Amniotic stem cell (primary cell): ENCODE measurements at regions not wholly inside any gene's neighbourhood (a gene's known extent, or its start where the extent isn't known, plus 50 kb on each side); places are given as distances from the start of the nearest gene placed in this dataset.
A peak's percentile ranks its signal among the peaks of the same experiment; 100 is the strongest.

ENCODE experiments used
- DNase-seq: peaks from one replicate; lab custom pipeline; 2025; lab: John Stamatoyannopoulos, UW

DNA sequence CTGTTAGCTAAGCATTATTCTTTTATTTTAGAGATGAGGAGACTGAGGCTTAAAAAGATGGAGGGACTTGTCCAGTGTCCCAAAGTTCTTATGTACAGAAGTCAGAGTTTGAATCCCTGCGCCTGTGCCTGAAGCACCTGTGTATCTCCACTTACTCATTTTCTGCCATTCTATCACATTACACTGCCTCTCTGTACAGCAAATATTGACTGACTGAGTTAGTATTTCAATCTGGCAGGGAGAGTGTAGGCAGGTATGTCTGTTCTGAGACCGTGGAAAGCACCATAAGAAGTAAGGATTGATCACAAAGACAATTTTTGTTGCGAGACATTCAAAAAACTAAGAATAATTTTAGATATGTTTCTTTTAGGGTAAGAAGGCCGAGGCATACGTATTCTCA, 162.7 kb downstream of the KITLG start:
- DNase-seq: no peak

DNA sequence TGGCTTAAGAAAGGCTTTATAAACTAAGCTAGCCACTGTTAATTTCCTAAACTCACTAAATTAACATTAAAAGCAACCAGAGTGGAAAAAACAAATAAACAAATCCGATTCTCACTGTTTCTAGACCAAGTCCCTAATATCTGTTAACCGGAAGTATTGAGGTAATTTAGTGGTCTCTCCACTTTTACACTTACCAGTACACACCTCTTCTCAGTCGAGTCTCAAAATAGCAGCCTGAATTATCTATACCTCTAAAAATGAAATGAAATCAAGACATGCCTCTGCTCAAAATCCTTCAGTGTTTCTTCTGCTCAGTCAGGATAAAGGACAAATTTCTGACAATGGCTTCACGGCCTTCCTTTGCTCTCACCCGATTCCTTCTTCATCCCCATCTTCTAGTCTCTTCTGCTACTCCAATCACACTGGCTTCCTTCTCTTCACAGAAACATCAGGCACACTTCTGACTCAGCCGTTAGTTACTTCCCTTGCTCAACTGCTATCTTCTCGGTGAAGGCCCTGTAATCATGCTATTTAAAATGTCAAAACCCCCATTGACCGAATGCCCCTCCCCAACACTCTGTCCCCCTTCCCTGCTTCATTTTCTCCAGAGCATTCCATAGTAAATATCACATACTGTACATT, 161.3 kb downstream of the KITLG start:
- no peak for DNase-seq

DNA sequence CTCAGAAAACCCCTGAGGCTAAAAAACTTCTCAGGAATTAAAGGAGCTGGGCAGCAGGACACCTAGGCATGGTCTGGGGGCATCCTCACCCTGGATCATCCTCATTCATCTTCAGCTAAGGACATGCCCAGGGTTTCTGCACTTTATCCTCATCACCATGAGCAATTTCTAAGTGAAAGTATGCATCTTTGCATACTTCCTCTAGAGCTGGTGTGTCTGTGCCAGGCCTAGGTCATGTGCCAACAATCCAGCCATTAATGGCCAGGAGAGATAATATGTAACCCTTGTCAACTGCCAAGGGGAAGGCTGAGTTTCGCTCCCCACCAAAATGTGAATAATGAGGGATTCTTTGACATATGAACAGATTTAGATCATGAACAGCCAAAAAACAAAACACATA, 160.5 kb downstream of the KITLG start:
- no peak for DNase-seq

DNA sequence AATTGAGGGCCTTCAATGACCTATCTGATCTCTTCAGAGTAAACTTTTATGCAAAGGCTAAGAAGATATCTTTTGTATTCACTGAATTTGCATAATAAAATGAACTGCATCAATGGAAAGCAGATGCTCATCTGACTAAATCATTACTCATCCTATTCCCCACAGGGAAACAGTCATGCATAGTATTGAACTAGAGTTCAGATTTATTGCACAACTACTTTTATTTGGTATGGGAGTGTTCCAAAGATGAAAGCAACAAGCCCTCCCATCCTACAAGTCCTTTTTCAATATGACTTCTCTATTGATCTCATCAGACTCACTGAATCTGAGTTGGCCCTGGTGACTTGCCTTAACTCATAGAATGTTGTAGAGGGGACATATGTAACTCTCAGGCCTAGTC, 159.8 kb downstream of the KITLG start:
- peak; percentile 72 for DNase-seq

DNA sequence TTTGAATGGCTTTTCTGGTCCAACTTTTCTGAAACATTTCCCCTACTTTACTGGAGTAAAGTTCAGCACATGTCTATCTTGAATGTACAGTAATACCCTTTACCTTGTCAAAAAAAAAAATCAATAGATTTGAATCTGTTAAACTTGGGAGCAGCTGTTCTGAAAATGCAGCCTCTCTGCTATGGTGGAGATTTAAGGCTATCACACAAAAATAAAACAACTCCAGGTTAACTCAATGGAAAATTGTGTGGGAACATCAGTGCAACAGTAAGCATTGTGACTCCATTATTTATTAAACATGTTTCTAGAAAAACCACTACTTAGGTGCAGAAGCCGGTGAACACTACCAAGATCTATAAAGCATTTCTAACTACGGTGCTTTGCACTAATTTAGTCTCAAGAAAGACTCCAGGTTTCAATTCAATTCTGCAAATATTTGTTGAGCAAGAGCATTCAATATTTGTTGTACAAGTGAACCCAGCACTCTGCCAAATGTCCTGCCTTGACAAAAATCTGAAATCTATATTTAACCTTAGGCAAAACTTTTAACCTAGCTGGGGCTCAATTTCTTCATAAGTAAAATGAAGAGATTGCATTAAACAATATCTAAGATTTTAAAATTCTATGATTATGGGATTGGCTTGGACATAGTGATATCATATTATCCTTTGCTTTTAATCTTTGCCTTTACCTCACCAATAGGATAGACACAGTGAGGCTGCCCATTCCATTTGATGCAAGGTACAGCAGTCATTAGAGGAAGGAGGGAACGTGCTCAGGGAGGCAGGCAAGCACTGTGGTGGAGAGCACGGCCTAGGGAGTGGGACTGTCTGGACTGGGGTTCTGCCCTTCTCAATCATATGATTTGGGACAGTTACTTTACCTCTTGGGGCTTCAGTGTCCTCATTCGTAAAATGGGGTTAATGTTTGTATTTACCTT, 155.2 kb downstream of the KITLG start:
- DNase-seq: no peak

DNA sequence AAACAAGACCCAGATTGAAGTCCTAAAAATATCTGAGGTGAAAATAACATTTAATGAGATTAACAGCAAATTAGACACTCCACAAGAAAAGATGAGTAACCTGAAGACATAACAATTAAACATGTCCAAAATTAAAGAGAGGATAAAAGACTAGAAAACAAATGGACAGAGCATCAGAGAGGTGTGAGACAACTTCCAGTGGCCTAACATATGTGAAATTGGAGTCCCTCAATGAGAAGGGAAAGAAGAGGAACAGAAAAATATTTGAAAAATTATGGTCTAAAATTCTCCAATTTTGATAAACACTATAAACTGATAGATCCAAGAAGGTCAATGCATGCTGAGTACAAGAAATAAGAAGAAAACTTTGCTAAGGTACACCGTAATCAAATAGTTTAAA, 151.9 kb downstream of the KITLG start:
- no peak for DNase-seq

DNA sequence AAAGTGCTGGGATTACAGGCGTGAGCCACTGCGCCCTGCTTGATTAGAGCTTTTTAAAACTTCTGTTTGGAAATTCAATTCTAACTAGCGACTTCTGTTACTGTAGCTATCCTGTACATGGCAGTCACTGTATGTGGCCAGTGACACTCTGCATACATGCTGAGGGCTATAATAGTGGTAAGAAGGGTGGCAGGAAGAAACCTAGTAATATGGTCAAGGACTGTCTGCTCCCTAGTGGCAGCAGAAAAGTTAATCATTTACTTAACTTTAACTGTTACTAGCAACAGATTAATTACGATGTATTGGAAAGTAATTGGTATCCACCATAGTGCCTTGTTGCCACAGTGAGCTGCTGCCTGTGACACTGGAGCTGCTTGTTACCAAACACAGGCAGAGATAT, 149.0 kb downstream of the KITLG start:
- DNase-seq: no peak

DNA sequence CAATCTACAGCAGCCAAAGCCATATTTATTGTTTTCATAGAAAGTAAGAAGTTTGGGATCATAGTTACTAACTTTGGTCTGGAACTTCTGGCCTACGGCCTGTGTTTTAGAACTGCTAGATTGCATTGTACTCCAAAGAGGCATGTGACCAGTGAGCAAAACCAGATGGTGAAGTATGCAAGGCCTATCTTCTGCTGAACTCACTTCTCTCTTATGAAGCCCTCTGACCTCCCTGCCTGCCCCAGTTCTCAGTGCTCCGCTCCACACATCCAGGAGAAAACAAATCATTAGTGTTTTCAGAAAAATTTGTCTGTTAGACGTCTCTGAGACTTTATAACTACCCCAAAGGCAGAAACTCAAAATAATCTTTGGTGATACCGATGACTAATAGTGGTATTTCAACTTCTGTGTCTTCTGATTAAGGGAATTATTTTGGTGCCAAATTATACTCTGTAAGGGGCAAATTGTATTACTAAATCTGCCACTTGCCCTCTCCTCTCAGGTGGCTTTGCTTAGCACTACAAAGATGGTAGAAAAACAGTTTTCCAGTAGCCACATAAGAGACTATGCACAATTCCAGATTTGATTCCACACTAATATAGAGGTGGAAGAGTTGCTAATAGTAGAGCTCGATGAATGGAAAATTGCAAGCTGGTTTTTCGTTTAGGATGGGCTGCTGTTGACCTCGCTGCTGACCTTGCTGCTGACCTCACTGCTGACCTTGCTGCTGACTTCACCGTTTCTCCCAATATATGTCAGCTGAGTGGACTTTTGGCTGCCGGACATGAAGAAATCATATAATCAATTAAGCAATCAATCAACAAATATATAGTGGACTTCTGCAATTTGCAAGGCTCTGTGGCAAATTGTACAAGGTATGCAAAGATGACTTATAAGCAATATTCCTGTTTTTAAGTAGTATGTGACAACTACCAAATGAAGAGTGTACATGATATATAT, 147.5 kb downstream of the KITLG start:
- no peak for DNase-seq

DNA sequence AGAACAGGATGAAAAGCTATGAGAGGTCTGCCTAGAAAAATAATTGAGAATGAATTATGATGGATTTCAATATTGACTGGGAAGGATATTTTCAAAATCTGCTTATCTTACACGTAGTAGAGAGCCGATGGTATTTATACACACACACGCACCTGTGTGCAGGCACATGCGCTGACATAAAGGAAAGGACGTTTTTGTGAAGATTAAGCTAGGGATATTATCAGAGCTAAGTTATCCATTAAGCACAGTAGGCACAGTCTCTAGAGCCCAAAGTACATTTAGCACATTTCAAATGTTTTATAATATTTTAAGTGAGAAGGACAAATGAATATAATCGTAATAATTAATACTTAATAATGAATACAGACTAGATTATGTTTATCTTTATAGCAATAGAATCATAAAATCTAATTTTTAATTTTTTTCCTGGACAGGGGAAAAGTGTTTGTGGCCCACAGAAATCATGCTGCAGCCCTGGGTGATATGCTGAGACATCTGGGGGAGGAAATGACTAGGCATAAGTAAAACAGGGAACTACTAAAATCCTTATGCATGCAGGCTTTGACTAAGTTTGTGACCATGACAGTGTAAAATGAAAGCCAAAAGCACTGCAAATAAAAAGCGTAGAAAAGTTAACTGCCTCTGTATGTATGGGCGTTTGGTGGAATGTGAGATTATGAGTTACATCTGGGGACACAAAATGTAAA, 146.1 kb downstream of the KITLG start:
- DNase-seq: no peak

GRCh38 chr12:88435334-88436076, 144.8 kb downstream of the KITLG start:
- DNase-seq: no peak

DNA sequence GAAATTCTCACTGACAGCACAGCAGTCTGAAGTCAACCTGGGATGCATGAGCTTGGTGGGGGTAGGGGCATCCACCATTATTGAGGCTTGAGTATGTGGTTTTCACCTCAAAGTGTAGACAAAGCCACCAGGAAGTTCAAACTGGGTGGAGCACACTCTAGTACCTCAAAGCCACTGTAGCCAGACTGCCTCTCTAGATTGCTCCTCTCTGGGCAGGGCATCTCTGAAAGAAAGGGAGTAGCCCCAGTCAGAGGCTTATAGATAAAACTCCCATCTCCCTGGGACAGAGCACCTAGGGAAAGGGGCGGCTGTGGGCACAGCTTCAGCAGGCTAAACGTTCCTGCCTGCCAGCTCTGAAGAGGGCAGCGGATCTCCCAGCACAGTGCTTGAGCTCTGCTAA, 143.0 kb downstream of the KITLG start:
- DNase-seq: no peak
